Caki2 (cell line): ENCODE measurements at regions not wholly inside any gene's neighbourhood (a gene's known extent, or its start where the extent isn't known, plus 50 kb on each side); places are given as distances from the start of the nearest gene placed in this dataset.

ENCODE experiments used
- DNase-seq: peaks from one replicate; pipeline ENCODE4 v3.0.0-alpha.2; 2015; ENCODE audit warnings: low read depth
- in situ Hi-C: cut with HindIII; loops from 2 replicates; pipeline ENCODE4 v1.10.0; 2016; ENCODE audit warnings: low sequenced_read_pairs, low pct_unique_long_range_greater_than_20kb, mixed read lengths

DNA sequence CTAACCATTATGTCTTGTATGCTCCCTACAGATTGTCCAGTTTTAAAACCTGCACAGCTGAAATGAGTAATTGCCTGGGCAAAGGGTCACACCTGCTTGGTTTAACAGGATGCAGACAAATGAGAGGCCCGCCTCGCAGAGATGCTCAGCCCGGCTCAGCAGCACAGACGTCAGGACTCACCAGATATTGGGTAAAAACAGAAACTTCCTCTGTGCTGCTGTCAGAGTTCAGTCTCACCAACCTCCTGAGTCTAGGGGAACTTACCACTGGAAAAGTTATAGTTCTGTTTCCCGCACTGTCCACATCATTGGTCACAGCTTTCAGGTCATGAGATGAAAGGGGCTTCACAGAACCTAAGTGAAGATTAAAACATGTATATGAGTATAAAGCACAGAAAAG lies 152.5 kb downstream of the ESM1 start:
- in situ Hi-C loops, result no loop called here
- DNase-seq, result no peak

- in situ Hi-C loops, result no loop called here
- DNase-seq, result no peak
These were observed 153.3 kb downstream of the ESM1 start for GRCh38 chr5:54832045-54832444.

- DNase-seq, result no peak
- in situ Hi-C loops, result no loop called here
These were observed 154.2 kb downstream of the ESM1 start for GRCh38 chr5:54831233-54831632.

DNA sequence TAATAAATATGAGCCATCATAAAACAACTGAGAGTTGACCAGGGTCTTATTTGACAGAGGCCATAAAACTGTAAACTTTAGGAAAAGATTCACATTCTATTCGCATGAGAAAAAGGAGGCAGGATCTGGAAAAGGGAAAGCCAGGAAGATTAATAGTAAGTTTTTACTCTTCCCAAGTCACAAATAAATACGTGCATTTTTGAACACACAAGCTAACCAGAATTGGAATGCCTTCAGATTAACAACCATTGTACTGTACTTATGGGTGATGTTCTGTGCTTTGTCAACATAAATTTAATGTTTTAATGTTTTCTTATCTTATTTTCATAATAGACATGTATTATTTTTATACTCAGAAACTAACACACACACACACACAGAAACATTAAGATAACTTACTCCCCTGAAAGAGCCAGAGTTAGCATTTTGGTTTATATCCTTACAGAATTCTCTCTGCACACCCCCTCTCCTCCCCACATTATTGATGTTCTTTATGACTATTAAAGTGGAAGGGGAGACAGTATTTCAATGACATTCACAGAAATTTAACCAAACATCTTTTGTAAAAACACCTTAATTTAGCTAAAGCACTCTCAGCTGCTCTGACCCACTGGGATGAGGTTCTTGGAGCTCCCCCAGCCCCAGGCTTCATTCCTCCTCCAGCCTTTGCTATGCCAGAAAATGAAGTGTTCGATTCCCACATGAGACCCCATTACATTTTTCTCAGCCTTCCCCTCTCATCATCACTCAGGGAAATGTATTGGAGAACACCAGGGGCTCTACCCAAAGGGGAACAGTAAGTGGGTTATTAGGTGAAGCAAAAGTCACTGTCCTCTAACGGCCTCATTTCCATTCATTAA lies 155.5 kb downstream of the ESM1 start:
- in situ Hi-C loops, result no loop called here
- DNase-seq, result no peak

DNA sequence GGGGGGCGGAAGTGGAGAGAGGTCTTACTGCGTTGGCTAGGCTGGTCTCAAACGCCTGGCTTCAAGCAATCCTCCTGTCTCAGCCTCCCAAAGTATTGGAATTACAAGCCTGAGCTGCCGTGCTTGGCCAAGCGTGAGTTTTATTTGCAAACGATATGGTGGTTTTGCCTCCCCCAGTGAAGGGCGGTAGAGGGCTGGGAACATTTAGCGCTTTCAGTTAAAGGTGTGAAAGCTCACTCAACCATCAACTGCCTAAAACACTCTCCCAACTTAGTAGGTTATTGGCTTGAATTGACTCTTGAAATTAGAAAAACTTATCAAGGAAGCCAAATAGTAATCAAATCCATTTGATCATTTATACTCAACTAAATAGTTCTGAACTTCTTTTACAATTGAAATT lies 156.3 kb downstream of the ESM1 start:
- DNase-seq, result no peak
- in situ Hi-C loops, result no loop called here

DNA sequence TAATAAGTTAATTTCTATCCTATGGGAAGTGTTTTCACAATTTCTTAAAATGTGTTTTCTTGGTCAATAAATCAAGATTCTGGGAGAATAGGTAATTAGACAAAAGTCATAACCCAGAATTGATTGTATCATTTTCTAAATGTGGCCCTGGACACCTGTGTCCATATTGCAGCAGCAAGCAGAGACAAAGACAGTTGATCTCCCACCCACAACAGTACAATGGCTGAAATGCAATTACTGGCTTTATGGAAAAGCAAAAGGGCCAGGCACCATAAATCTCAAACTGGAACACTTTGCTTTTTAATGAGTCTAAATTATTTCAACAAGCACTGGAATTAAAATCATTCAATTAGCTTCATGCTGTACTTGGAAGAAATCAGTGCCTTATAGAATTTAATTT lies 157.2 kb downstream of the ESM1 start:
- DNase-seq, result no peak
- in situ Hi-C loops, result no loop called here

DNA sequence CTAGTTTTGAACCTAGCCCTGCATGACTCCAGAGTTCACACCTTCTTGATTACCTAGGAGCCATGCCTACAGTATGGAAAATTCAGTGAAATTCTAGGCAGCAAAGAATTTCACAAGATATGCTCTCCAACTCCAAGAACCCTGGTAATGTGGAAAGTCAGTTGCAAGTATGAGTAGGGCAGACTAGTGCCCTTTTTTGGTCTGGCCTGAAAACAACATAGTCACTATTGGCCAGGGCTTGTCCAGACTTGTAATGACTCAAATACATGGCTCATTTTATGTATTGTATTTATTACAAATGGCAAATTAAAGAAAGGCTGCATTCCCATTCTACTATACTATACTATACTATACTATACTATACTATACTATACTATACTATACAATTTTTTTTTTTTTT lies 160.4 kb downstream of the ESM1 start:
- in situ Hi-C loops, result no loop called here
- DNase-seq, result no peak

DNA sequence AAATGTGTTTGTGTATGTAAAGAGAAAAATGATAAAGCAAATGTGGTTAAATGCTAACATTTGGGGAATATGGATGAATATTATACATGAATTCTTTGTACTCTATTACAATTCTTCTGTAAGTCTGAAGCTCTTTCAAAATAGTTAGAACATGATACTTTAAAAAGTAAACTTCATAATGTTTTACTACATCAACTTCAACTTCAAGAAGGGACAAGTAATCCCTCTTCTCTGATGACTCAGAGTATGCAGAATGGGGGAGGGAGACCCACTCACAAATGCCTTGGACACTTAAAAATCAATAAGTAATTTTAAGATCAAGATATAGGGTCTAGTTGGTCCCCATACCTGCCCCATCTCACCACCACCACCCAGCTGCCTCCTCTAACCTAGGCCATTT lies 162.4 kb downstream of the ESM1 start:
- no peak for DNase-seq
- in situ Hi-C loops, result no loop called here

- no peak for DNase-seq
- in situ Hi-C loops, result no loop called here
These were observed 163.1 kb downstream of the ESM1 start for GRCh38 chr5:54822324-54822687.

DNA sequence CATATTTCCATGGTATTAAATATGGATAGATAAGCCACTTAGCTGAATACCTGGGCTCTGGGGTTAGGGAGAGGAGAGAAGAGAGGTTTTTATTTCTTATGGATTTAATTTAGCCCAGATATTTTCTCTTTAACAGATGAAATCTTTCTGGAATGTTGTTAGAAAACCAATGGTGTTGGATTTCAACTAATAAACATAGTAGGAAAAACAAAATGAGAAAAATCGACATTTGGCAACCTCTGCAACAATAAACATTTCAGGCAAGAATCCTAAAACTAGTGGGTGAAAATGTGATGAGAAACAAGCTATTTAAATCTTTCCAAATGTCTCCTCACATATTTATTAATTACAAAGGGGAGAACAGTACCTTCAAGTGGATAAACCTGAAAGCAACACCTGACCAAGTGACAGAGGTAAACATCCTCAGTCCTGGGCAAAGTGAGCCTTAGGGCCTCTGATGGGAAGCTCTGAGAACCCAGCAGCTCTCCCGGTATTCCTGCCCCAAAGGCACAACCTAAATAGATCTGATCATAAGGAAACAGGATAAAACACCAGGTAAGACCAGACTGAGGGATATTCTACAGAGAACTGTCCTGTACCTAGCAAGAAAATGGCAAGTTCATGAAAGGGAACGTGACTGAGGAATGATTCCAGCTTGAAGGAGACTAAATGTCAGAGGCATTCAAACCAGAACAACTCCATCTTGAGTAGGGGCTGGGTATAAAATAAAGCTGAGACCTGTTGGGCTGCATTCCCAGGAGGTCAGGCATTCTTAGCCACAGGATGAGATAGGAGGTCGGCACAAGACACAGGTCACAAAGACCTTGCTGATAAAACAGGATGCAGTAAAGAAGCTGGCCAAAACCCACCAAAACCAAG lies 163.7 kb downstream of the ESM1 start:
- in situ Hi-C loops, result no loop called here
- DNase-seq, result no peak

DNA sequence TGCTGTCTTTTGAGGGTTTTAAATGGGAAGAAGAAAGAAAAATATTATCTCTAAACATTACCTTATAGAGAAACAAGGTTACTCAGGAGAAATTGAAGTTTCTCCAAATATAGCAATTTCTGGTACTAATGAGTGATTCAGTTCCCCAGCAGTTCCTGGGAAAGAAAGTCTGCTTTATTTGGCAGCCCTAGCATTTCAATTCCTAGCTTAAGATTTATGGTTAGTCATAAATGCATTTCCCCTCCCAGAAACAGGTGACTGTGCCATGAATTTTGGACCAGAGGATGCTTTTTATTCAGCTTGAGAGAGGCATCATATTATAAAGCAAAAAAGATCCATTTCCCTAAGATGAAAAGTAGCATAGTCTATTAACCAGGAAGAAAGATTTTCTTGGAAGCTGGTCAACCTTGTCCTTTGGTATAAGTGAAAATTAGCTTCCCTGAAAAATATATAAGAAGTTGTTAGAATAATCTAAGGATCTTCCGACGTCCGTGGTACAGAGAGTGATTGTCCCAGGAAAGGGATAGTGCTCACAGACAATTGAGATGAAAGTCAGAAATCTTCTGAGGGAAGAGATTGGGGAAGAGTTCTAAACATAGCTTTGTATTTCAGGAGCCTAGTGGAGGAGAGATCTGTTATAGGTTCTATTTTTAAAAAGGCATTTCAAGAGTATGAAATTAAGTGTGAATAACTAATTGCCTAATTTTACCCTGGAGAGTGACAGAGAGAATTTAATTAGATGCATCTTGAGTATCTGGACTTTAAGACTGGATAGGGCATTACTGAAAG lies 164.9 kb downstream of the ESM1 start:
- no peak for DNase-seq
- in situ Hi-C loops, result no loop called here

DNA sequence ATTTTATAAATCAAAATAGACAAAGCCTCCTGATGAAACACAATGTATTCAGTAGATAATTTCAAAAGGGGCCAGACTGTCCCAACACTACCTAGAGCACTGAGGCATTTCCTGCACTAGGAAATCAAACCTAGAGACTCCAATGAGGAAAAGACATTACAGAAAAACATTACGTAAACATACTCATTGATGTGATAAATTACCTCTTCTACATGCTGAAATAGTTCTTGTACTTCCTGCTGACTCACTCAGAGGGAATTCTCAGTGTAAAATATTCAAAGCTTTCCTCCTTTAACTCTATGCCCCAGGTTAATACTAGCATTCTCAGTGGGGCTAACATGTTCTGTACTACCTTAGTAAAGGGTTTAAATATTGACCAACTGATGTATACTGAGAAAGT lies 178.0 kb downstream of the ESM1 start:
- DNase-seq, result peak; percentile 78
- in situ Hi-C loops, result no loop called here

DNA sequence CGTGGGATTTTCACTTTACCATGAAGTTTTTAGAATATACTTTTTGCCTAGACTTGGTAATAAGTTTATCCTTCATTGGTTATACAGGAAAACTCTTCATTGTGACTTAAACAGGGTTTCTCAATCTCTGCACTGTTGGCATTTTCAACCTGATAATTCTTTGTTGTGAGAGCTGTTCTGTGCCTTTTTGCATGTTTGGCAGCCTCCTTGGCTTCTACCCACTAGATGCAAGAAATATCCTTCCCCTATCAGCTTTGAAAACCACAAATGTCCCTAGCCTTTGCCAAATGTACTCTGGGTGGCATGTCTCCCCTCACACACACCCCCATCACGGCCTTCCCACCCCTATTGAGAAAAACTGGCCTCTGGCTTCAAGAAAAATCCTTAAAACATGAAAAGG lies 180.9 kb downstream of the ESM1 start:
- in situ Hi-C loops, result no loop called here

DNA sequence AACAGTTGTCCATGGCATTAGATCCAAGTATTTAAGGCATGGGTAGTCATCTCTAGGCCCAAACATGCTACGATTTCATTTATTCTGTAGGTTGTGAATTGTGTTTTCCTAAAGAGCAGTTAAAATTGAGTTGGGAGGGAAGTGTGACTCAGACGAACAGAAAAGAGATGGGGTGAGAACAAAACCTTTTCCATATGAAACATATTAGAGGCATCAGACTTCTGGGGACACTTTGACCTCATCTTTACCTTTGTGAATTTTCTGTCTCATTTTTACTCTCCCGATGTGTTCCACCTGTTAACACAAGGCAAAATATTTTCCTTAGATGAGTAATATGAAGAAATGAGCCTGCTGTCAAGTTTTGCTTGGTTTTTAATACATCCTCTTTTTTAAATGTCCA lies 181.3 kb downstream of the ESM1 start:
- in situ Hi-C loops, result no loop called here
- DNase-seq, result no peak

More for the DNA sequence above, 180.9 kb downstream of the ESM1 start:
- no peak for DNase-seq

- in situ Hi-C loops, result no loop called here
- DNase-seq, result no peak
These were observed 181.9 kb downstream of the ESM1 start for GRCh38 chr5:54803471-54804011.

DNA sequence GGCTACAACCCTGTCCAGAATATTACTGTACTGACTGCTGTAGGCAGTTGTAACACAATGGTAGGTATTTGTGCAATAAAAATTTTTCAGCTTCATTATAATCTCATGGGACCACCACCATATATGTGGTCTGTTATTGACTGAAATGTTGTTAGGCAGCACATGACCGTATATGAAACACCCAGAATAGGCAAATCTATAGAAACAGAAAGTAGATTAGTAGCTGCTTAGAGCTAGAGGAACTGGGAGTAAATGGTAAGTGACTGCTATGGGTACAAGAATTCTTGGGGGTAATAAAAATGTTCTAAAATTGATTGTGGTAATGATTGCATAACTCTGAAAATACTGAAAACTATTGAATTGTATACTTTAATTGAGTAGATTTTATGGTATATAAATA lies 185.7 kb downstream of the ESM1 start:
- in situ Hi-C loops, result no loop called here

GRCh38 chr5:54795777-54796176 lies 189.6 kb downstream of the ESM1 start:
- DNase-seq, result no peak
- in situ Hi-C loops, result no loop called here

More for the DNA sequence above, 185.7 kb downstream of the ESM1 start:
- no peak for DNase-seq

- in situ Hi-C loops, result no loop called here
- DNase-seq, result no peak
These were observed 190.1 kb downstream of the ESM1 start for GRCh38 chr5:54795284-54795683.
